DMS 273 treated with DMSO at 0.1 percent for 48 hours (cell line): ENCODE measurements at regions not wholly inside any gene's neighbourhood (a gene's known extent, or its start where the extent isn't known, plus 50 kb on each side); places are given as distances from the start of the nearest gene placed in this dataset.
A peak's percentile ranks its signal among the peaks of the same experiment; 100 is the strongest.

Experiments
- DNase-seq: peaks from one replicate; lab custom pipeline; 2025; lab: John Stamatoyannopoulos, UW

GRCh38 chr15:91521996-91522395 lies 331.5 kb upstream of the SLCO3A1 start:
- no peak for DNase-seq

- DNase-seq, result peak; percentile 22
Observed at GRCh38 chr15:91522605-91523332, 330.7 kb upstream of the SLCO3A1 start.

GRCh38 chr15:91523596-91523995 lies 329.9 kb upstream of the SLCO3A1 start:
- no peak for DNase-seq

- no peak for DNase-seq
Observed at GRCh38 chr15:91524534-91524933, 329.0 kb upstream of the SLCO3A1 start.

GRCh38 chr15:91525751-91526150 lies 327.8 kb upstream of the SLCO3A1 start:
- no peak for DNase-seq

- DNase-seq, result no peak
Observed at GRCh38 chr15:91526424-91526823, 327.1 kb upstream of the SLCO3A1 start.

- peak; percentile 3 for DNase-seq
Observed at GRCh38 chr15:91528801-91529200, 324.7 kb upstream of the SLCO3A1 start.

GRCh38 chr15:91529534-91529933 lies 324.0 kb upstream of the SLCO3A1 start:
- DNase-seq, result no peak

- no peak for DNase-seq
Observed at GRCh38 chr15:91530279-91530678, 323.2 kb upstream of the SLCO3A1 start.

GRCh38 chr15:91530956-91531582 lies 322.4 kb upstream of the SLCO3A1 start:
- no peak for DNase-seq

- no peak for DNase-seq
Observed at GRCh38 chr15:91534235-91534634, 319.3 kb upstream of the SLCO3A1 start.

GRCh38 chr15:91534976-91535375 lies 318.5 kb upstream of the SLCO3A1 start:
- no peak for DNase-seq

- DNase-seq, result no peak
Observed at GRCh38 chr15:91535856-91536500, 317.5 kb upstream of the SLCO3A1 start.

GRCh38 chr15:91537856-91538255 lies 315.7 kb upstream of the SLCO3A1 start:
- no peak for DNase-seq

- no peak for DNase-seq
Observed at GRCh38 chr15:91538782-91539181, 314.7 kb upstream of the SLCO3A1 start.

GRCh38 chr15:91541286-91541685 lies 312.2 kb upstream of the SLCO3A1 start:
- no peak for DNase-seq

- DNase-seq, result no peak
Observed at GRCh38 chr15:91542226-91542625, 311.3 kb upstream of the SLCO3A1 start.

- DNase-seq, result no peak
Observed at GRCh38 chr15:91547356-91547755, 306.2 kb upstream of the SLCO3A1 start.

GRCh38 chr15:91548549-91548948 lies 305.0 kb upstream of the SLCO3A1 start:
- DNase-seq, result no peak

- DNase-seq, result peak; percentile 6
Observed at GRCh38 chr15:91549581-91549980, 303.9 kb upstream of the SLCO3A1 start.

- DNase-seq, result peak; percentile 79
Observed at GRCh38 chr15:91552555-91552954, 301.0 kb upstream of the SLCO3A1 start.

- peak; percentile 45 for DNase-seq
Observed at GRCh38 chr15:91553196-91553854, 300.2 kb upstream of the SLCO3A1 start.

- no peak for DNase-seq
Observed at GRCh38 chr15:91555312-91555711, 298.2 kb upstream of the SLCO3A1 start.
